ENCODE measurements at regions not wholly inside any gene's neighbourhood (a gene's known extent, or its start where the extent isn't known, plus 50 kb on each side); places are given as distances from the start of the nearest gene placed in this dataset.

GRCh38 chr13:44787617-44788016, 201.7 kb downstream of the NUFIP1 start (continued):
- TF ChIP-seq INSM2 (tag by site-specific recombination; IDR thresholded peaks at IDR 0.05), result no peak
- no peak for TF ChIP-seq ZNF280C (tag by site-specific recombination; IDR thresholded peaks at IDR 0.05)
- no peak for TF ChIP-seq TSHZ1 (tag by site-specific recombination; IDR thresholded peaks at IDR 0.05; ENCODE audit: borderline replicate concordance)
- TF ChIP-seq ZNF18 (tag by site-specific recombination; IDR thresholded peaks at IDR 0.05), result no peak
- no peak for TF ChIP-seq ZBTB11 (tag by site-specific recombination; conservative IDR thresholded peaks at IDR 0.05; ENCODE audit: low read depth)
- no peak for TF ChIP-seq ZNF266 (tag by site-specific recombination; IDR thresholded peaks at IDR 0.05; ENCODE audit: low read depth)

GRCh38 chr13:44786756-44787155, 202.5 kb downstream of the NUFIP1 start:
- Histone ChIP-seq H3K4me1 (ENCODE audit: control insufficient read depth, insufficient read depth, low read length) (no peaks in the 10 kb centered on the region), H3K27ac (ENCODE audit: extremely low read depth, low read depth, low read length) (no peak overlapping the region), H3K4me3 (ENCODE audit: low read depth, low read length) (no peak overlapping the region), H3K36me3 (ENCODE audit: control insufficient read depth in 2 of 2, insufficient read depth in 1 of 2, low read length in 2 of 2) (no peaks in the 10 kb centered on the region), H3K9me3 (ENCODE audit: control insufficient read depth, insufficient read depth, low read depth, low read length) (no peaks in the 10 kb centered on the region)
- CTCF ChIA-PET, result no interaction called here
- TF ChIP-seq ZBTB44 (tag by site-specific recombination; IDR thresholded peaks at IDR 0.05) (no peak), ZNF169 (tag by site-specific recombination; IDR thresholded peaks at IDR 0.05) (no peak)
- POLR2A ChIA-PET, result no interaction called here
